T-helper 1 cell treated with Interleukin-12 subunit alpha and Interleukin-12 subunit beta and Interleukin-4 antibody, amounts not matched to agents 30 μg/mL and 1 μg/mL, for 36 hours (primary cell): ENCODE measurements at regions not wholly inside any gene's neighbourhood (a gene's known extent, or its start where the extent isn't known, plus 50 kb on each side); places are given as distances from the start of the nearest gene placed in this dataset.
"Not testable (repeated sequence)": the region's sequence is repeated elsewhere in the genome, so short reads cannot be mapped to it uniquely, and the experiment has no call there.

Source experiments
- H3K27ac Mint-ChIP-seq: one replicate; pipeline ENCODE4 v1.8.0; 2021; ENCODE audit warnings: mild to moderate bottlenecking, mixed read lengths
- H3K27me3 Mint-ChIP-seq: one replicate; pipeline ENCODE4 v1.8.0; 2021; ENCODE audit warnings: low read depth, mixed read lengths
- H3K36me3 Mint-ChIP-seq: one replicate; pipeline ENCODE4 v1.8.0; 2021; ENCODE audit warnings: low read depth, mixed read lengths
- H3K4me1 Mint-ChIP-seq: one replicate; pipeline ENCODE4 v1.8.0; 2021; ENCODE audit warnings: low read depth, mixed read lengths
- H3K4me3 Mint-ChIP-seq: one replicate; pipeline ENCODE4 v1.8.0; 2021; ENCODE audit warnings: mild to moderate bottlenecking, moderate library complexity, mixed read lengths
- H3K9me3 Mint-ChIP-seq: one replicate; pipeline ENCODE4 v1.8.0; 2021; ENCODE audit warnings: mixed read lengths

DNA sequence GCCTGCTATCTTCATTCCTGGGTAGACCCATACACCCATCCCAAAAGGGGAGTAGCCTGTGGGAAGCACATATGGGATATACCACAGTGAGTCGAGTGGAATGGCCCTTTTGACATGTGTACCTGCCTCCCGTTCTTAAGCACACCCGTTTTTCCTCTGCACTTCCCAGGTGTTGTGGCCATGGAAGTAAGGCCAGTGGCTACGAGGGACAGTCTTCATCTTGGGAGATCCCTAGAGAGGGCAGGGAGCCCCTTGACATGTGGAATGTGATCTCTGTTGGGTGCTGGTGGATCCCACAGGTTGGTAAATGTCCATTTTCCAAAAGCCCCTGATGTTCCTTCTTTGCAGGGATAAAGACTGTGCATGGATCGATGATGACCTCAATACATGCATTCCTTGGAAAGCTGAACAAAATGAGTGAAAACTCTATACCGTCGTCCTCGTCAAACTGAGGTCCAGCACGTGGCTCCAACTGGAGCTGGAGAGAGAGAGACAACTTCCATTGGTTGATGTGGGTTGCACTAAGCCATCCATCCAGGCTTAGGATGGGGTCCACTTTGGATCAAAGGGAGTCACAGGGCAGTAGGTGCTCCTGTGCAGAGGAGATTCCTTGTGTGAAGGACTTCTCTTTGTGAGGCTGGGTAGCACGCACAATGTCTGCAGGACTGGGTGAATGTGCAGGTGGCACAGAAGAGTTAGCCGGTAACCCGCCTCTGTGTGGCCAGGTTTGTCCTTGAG is 136.8 kb downstream of the SNRPN start:
- H3K4me1 Mint-ChIP-seq = no peaks in the 10 kb centered on the region
- no peak overlapping the region for H3K27ac Mint-ChIP-seq
- peaks cover 77% of the 10 kb centered on the region for H3K36me3 Mint-ChIP-seq
- H3K9me3 Mint-ChIP-seq = peaks cover 81% of the 10 kb centered on the region
- H3K4me3 Mint-ChIP-seq = no peak overlapping the region
- H3K27me3 Mint-ChIP-seq = no peaks in the 10 kb centered on the region

DNA sequence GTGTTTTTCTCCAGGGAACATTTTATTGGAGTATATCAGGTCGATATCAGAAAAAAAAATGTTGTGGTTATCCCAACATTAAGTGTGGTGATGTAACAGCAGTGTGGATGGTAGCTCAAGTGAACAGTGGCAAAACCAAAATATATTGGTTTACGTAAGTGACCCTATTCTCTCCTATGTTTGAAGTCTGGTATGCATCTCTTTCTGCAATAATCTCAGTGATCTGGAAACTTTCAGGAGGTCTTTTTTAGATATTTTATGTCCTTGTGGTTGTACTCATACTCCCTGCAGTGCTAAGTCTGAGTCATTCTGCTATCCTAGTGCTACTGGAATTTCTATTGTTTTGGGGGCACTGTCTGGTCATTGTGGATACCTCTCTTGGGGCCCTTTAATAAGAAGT is 137.9 kb downstream of the SNRPN start:
- Mint-ChIP-seq H3K4me1 (no peaks in the 10 kb centered on the region), H3K27me3 (no peaks in the 10 kb centered on the region), H3K27ac (no peak overlapping the region), H3K4me3 (no peak overlapping the region), H3K9me3 (peaks cover 83% of the 10 kb centered on the region), H3K36me3 (peaks cover 76% of the 10 kb centered on the region)

DNA sequence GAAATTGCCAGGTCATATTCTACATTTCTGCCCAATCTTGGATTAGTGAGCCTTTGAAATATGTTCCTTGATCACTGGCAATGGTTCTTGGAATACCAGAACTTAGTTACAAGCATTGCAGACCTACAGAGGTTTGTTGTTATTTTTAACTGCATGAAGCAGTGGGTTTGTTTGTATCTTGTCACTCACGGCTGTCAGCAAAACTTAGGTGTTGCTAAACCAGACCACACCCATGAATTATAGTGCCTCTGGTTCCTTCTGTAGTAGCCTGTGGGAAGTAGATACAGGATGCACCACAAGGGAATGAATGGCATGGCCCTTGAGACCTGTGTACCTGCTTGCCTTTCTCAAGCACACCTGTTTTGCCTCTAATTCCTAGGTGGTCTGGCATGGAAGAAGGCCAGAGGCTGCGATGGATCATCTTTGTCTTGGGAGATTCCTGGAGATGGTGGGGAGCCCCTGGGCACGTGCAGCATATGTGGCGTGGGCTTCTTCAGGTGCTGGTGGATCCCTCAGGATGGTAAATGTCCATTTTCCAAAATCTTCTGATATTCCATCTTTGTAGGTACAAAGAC is 138.8 kb downstream of the SNRPN start:
- Mint-ChIP-seq H3K36me3 (peaks cover 72% of the 10 kb centered on the region), H3K9me3 (peaks cover 81% of the 10 kb centered on the region), H3K4me3 (no peak overlapping the region), H3K4me1 (no peaks in the 10 kb centered on the region), H3K27ac (no peak overlapping the region), H3K27me3 (no peaks in the 10 kb centered on the region)

DNA sequence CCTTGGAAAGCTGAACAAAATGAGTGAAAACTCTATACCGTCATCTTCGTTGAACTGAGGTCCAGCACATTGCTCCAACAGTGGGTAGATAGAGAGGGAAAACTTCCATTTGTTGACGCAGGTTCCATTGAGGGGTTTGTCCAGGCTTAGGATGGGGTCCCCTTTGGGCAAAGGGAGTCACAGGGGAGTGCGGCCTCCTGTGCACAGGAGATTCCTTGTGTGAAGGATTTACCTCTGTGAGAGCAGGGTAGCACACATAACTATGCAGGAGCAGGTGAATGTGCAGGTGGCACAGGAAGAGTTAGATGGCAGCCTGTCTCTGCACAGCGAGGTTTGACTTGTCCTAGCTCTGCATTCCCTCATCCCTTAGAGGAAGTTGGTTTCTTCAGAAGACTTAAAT is 139.3 kb downstream of the SNRPN start:
- Mint-ChIP-seq H3K36me3 (peaks cover 71% of the 10 kb centered on the region), H3K9me3 (peaks cover 81% of the 10 kb centered on the region), H3K27ac (no peak overlapping the region)

DNA sequence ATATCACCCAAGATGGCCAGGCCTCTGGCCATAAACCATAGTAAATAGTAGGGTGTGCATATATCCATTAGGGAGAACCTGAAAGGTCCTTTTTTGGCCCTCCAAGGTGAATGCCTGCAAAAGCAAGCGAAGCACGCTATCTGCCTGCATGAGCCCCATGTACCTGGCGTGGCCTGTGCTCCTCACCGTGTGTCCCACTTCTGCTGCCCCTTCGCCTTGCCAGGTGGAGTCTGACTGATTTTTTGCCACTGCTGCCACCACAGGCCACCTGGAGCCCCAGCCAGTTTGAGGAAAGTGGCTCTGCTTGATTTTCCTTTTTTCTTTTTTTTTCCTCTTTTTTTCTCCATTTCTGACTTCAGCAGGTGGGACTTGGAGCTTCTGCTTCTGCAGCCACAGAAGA is 139.7 kb downstream of the SNRPN start:
- Mint-ChIP-seq H3K4me1 (no peaks in the 10 kb centered on the region), H3K4me3 (no peak overlapping the region), H3K27me3 (no peaks in the 10 kb centered on the region), H3K27ac (no peak overlapping the region), H3K9me3 (peaks cover 81% of the 10 kb centered on the region), H3K36me3 (peaks cover 68% of the 10 kb centered on the region)

More for the DNA sequence above, 139.3 kb downstream of the SNRPN start:
- H3K4me1 Mint-ChIP-seq = no peaks in the 10 kb centered on the region
- no peak overlapping the region for H3K4me3 Mint-ChIP-seq
- no peaks in the 10 kb centered on the region for H3K27me3 Mint-ChIP-seq

DNA sequence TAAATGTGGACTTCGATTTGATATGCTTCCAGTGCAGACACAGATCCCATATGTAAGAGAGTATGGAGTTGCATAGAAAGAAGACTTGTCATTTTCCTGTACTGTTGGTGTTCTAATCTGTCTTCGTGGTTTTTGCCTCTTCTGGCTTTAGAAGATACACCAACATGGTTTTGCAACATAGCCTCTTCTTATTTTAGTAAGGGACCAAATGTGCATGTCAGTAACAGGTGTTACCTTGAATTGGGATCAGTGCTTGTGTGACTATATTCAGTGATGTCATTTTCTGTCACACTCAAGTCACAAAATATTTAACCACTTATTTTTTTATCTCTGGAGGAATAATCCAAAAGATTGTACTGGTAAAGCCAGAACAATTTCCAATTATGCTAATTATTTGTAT is 140.4 kb downstream of the SNRPN start:
- Mint-ChIP-seq H3K4me3 (no peak overlapping the region), H3K36me3 (peaks cover 63% of the 10 kb centered on the region), H3K9me3 (peaks cover 76% of the 10 kb centered on the region), H3K4me1 (no peaks in the 10 kb centered on the region), H3K27me3 (no peaks in the 10 kb centered on the region), H3K27ac (no peak overlapping the region)

DNA sequence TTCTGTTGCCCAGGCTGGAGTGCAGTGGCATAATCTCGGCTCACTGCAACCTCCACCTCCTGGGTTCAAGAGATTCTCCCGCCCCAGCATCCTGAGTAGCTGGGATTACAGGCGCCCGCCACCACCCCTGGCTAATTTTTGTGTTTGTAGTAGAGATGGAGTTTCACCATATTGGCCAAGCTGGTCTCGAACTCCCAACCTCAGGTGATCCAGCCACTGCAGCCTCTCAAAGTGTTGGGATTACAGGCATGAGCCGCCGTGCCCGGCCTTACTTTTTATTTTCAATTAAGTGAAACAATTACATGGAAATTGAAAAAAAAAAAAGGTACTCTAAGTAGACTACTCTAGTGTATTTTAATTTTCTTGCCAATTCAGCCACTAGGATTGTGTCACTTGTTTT is 145.2 kb downstream of the SNRPN start:
- Mint-ChIP-seq H3K36me3 (peaks cover 36% of the 10 kb centered on the region), H3K9me3 (peaks cover 56% of the 10 kb centered on the region)
- H3K4me3 Mint-ChIP-seq, H3K27me3 Mint-ChIP-seq, H3K27ac Mint-ChIP-seq, H3K4me1 Mint-ChIP-seq: not testable (repeated sequence)

DNA sequence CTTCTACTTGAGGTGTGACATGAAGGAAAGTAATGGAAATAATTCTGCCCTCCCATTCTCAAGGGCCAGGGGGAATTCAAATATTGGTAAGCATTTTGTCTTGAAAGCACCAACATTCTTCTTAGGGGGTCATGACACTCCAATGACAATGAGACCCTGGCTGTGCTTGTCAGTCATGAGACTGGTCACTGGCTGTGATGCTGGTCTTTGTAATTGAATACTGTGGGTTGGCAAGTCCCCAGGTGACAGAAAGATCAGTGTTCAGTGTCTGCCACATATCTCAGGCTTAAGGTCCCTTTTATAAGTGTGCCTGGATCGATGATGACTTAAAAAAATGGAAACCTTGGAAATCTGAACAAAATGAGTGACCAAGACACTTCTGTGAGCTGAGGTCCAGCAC is 151.4 kb downstream of the SNRPN start:
- no peaks in the 10 kb centered on the region for H3K27me3 Mint-ChIP-seq
- H3K4me1 Mint-ChIP-seq = no peaks in the 10 kb centered on the region
- H3K36me3 Mint-ChIP-seq = peaks cover 47% of the 10 kb centered on the region
- H3K27ac Mint-ChIP-seq = no peak overlapping the region
- H3K4me3 Mint-ChIP-seq = no peak overlapping the region
- H3K9me3 Mint-ChIP-seq = peaks cover 74% of the 10 kb centered on the region

DNA sequence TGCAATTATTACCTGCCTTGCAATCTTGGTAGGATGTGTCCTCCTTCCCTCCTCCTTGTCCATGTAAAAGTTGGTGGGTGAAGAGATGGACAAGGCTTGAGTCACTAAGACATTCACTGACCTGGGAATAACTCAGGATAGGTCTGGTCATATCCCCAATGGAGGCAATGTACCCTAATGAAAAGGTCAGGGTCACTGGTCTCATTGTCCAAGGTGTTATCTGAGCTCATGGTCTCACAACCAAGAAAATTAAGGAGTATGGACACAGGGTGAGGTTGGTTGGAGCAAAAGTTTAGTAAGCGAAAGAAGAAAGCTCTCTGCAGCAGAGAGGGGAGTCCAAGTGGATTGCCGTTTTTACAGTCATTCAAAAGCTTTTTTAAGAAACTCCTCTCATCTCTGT is 179.0 kb downstream of the SNRPN start:
- H3K4me3 Mint-ChIP-seq = no peak overlapping the region
- H3K27ac Mint-ChIP-seq = no peak overlapping the region
- H3K36me3 Mint-ChIP-seq = no peaks in the 10 kb centered on the region
- no peaks in the 10 kb centered on the region for H3K27me3 Mint-ChIP-seq
- no peaks in the 10 kb centered on the region for H3K4me1 Mint-ChIP-seq
- H3K9me3 Mint-ChIP-seq = peaks cover 48% of the 10 kb centered on the region

DNA sequence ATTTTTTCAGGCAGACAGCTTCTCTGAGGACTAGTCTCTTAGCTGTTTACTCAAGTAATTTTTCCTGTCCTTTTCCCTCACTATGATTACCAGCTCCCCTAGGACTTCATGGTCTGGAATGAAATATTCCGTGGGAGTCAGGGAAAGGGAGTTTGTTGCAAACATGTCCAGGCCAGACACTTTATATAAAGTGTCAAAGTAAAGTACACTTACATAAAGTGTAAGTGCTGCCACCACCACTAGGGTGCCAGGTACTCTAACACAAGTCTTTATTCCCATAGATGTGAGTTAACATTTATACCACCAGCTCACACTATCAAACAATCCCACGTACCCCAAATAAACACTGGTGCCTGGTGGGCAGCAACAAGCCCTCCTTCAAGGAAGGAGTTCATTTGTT is 179.8 kb downstream of the SNRPN start:
- Mint-ChIP-seq H3K9me3 (peaks cover 51% of the 10 kb centered on the region), H3K36me3 (no peaks in the 10 kb centered on the region)

DNA sequence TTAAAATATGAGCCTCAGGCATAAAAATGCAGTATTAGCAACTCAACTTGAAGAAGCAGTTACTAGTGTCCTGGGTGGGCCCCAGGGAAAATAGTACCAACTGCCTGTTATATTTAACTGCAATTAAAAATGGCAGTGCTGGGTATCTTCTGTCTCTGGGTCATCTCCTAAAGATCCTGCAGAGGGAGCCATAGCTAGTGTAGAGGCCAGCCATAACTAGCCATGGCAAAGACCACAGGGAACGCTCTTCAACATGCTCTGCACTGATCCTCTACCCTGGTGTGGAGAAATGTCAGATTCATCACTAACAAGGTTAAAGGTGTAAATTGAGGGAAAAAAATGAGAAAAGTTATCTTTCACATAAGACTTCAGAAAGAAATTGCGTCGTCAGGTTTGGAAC is 181.3 kb downstream of the SNRPN start:
- H3K27me3 Mint-ChIP-seq = no peaks in the 10 kb centered on the region
- H3K4me1 Mint-ChIP-seq = no peaks in the 10 kb centered on the region
- no peaks in the 10 kb centered on the region for H3K36me3 Mint-ChIP-seq
- no peak overlapping the region for H3K4me3 Mint-ChIP-seq
- H3K27ac Mint-ChIP-seq = no peak overlapping the region
- peaks cover 56% of the 10 kb centered on the region for H3K9me3 Mint-ChIP-seq

More for the DNA sequence above, 179.8 kb downstream of the SNRPN start:
- Mint-ChIP-seq H3K4me3 (no peak overlapping the region), H3K27me3 (no peaks in the 10 kb centered on the region), H3K4me1 (no peaks in the 10 kb centered on the region), H3K27ac (no peak overlapping the region)

DNA sequence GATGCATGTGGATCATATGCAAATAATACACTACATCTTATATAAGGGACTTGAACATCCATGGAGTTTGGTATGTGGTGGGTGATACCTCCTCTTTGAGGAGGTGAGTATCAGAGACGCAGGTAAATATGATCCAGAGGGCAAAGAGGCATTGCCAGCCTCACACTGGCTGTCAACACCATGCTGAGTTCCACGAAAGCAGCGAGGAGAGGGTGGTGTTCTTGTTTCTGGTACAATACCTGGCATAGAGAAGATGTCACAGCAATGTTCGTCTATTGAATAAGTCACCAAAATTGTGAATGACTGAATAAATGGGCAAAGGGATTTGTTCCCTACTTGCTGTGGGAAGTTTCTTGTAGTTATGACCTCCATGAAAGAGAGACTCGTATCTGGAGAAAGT is 182.2 kb downstream of the SNRPN start:
- H3K4me3 Mint-ChIP-seq = no peak overlapping the region
- H3K36me3 Mint-ChIP-seq = no peaks in the 10 kb centered on the region
- H3K27ac Mint-ChIP-seq = no peak overlapping the region
- H3K9me3 Mint-ChIP-seq = peaks cover 57% of the 10 kb centered on the region
- H3K27me3 Mint-ChIP-seq = no peaks in the 10 kb centered on the region
- no peaks in the 10 kb centered on the region for H3K4me1 Mint-ChIP-seq

DNA sequence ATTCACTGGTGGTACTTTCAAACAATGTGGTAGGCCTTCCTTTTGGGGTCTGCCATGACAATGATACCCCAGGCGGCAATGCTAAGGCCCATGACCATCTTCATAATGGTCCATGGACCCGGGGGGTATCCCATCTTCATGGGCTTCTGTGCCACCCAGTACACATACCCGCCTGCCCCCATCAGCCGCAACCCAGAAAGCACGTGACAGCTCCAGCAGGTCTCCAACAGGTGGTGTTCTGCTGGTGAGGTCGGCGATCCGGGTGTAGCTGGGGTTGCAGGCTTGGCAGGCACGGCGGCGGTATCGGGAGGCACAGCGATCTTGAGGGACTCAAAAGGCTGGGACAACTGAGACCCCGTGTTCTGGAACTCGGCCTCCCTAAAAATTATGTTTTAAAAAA is 214.5 kb downstream of the SNRPN start:
- H3K9me3 Mint-ChIP-seq = peaks cover 41% of the 10 kb centered on the region
- H3K27me3 Mint-ChIP-seq = no peaks in the 10 kb centered on the region
- no peaks in the 10 kb centered on the region for H3K4me1 Mint-ChIP-seq
- no peak overlapping the region for H3K4me3 Mint-ChIP-seq
- no peak overlapping the region for H3K27ac Mint-ChIP-seq
- H3K36me3 Mint-ChIP-seq = no peaks in the 10 kb centered on the region

DNA sequence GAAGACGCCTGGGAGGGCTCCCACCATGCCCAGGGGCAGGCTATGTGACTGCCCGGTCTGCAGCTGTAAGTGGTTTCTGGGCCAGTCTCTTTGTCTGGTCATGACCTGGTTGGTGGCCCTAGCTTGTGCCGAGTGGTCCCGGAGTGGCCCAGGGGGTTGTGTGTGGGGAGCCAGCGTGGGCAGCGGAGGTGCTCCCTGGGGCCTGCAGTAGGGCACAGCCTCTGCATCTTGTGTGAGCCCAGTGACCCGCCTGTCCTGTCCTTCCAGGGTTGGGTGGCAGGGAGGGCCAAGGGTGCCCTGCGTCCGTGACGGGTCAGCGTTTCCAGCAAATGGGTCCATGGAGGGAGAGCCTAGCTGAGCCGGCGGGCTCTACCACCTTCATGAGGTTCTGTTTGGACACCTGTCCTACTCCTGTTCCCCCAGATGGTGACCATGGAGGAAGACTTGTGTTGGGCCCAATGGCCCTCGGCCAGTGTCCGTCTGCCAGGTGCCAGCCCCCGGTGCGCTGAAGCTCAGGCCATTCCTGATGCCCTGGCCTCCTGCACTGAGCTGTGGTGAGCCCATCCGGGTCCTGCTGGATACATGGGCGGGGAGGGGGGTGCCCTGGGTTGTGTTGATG is 215.4 kb downstream of the SNRPN start:
- Mint-ChIP-seq H3K27me3 (no peaks in the 10 kb centered on the region), H3K4me3 (no peak overlapping the region), H3K36me3 (no peaks in the 10 kb centered on the region), H3K27ac (no peak overlapping the region), H3K4me1 (no peaks in the 10 kb centered on the region), H3K9me3 (peaks cover 48% of the 10 kb centered on the region)

DNA sequence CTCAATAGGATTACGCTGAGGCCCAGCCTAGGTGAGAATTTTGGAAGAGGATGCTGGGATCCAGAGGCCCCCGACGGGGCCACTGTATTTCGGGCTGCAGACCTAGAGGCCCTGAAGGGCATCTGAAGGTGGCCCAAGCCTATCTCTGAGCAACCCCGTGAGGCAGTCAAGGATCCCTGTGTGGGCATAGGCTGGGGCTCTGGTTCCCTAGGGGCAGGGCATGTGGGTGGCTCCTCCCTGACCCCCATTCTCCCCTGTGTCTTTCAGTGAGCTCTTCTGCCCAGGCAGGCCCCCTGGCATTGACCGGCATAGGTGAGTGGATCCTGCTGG is 216.0 kb downstream of the SNRPN start:
- Mint-ChIP-seq H3K27ac (no peak overlapping the region), H3K27me3 (no peaks in the 10 kb centered on the region), H3K9me3 (peaks cover 46% of the 10 kb centered on the region), H3K36me3 (no peaks in the 10 kb centered on the region), H3K4me3 (no peak overlapping the region), H3K4me1 (no peaks in the 10 kb centered on the region)
